ENCODE measurements at regions not wholly inside any gene's neighbourhood (a gene's known extent, or its start where the extent isn't known, plus 50 kb on each side); places are given as distances from the start of the nearest gene placed in this dataset.
A peak's percentile ranks its signal among the peaks of the same experiment; 100 is the strongest.

GRCh38 chr7:25316366-25316765, 88.1 kb upstream of the NPVF start:
- DNase-seq, result no peak

- DNase-seq, result no peak
Observed at GRCh38 chr7:25318047-25318446, 89.8 kb upstream of the NPVF start.

GRCh38 chr7:25319707-25320106, 91.4 kb upstream of the NPVF start:
- DNase-seq, result no peak

GRCh38 chr7:25320791-25321190, 92.5 kb upstream of the NPVF start:
- no peak for DNase-seq

GRCh38 chr7:25321424-25321823, 93.1 kb upstream of the NPVF start:
- no peak for DNase-seq

GRCh38 chr7:25322473-25322872, 94.2 kb upstream of the NPVF start:
- DNase-seq, result no peak

- no peak for DNase-seq
Observed at GRCh38 chr7:25325186-25325757, 97.0 kb upstream of the NPVF start.

GRCh38 chr7:25326501-25327156, 98.3 kb upstream of the NPVF start:
- DNase-seq, result no peak

GRCh38 chr7:25329815-25330214, 101.5 kb upstream of the NPVF start:
- no peak for DNase-seq

GRCh38 chr7:25333296-25333928, 105.1 kb upstream of the NPVF start:
- no peak for DNase-seq

GRCh38 chr7:25347360-25348066, 119.2 kb upstream of the NPVF start:
- DNase-seq, result no peak

GRCh38 chr7:25348104-25348503, 119.8 kb upstream of the NPVF start:
- DNase-seq, result no peak

GRCh38 chr7:25349283-25350017, 121.2 kb upstream of the NPVF start:
- no peak for DNase-seq

GRCh38 chr7:25350041-25350440, 121.8 kb upstream of the NPVF start:
- DNase-seq, result no peak

- no peak for DNase-seq
Observed at GRCh38 chr7:25351761-25352160, 123.5 kb upstream of the NPVF start.

- no peak for DNase-seq
Observed at GRCh38 chr7:25353196-25353595, 124.9 kb upstream of the NPVF start.

GRCh38 chr7:25353732-25354131, 125.4 kb upstream of the NPVF start:
- DNase-seq, result no peak

- peak in 1 of 2 experiments; percentile 15 for DNase-seq
Observed at GRCh38 chr7:25356534-25357151, 128.4 kb upstream of the NPVF start.

- no peak for DNase-seq
Observed at GRCh38 chr7:25358926-25359325, 130.6 kb upstream of the NPVF start.

GRCh38 chr7:25359471-25360059, 131.3 kb upstream of the NPVF start:
- peak; percentile 22 to 39 for DNase-seq

- DNase-seq, result peak in 1 of 2 experiments; percentile 41
Observed at GRCh38 chr7:25360451-25360850, 132.2 kb upstream of the NPVF start.

- no peak for DNase-seq
Observed at GRCh38 chr7:25361387-25361786, 133.1 kb upstream of the NPVF start.
